Central memory CD8-positive, alpha-beta T cell (primary cell): ENCODE measurements at regions not wholly inside any gene's neighbourhood (a gene's known extent, or its start where the extent isn't known, plus 50 kb on each side); places are given as distances from the start of the nearest gene placed in this dataset.
"Not testable (repeated sequence)": the region's sequence is repeated elsewhere in the genome, so short reads cannot be mapped to it uniquely, and the experiment has no call there.

Experiments used
- ATAC-seq: fragments of 150-1000 bp; cut with Tn5 transposase; replicated peaks from 2 replicates; pipeline ENCODE4 v1.10.0; 2022; ENCODE audit warnings: mild to moderate bottlenecking, moderate FRiP score, moderate number of reproducible peaks; ENCODE audit not compliant: poor library complexity, severe bottlenecking; ENCODE audit errors: extremely low read depth
- DNase-seq, 2 donors: peaks; one replicate each; pipeline ENCODE4 v3.0.0; 2021; ENCODE audit warnings: low spot score in 2 of 2
- H3K27ac Mint-ChIP-seq: one replicate; pipeline ENCODE4 v1.8.0; 2022; ENCODE audit warnings: low read depth, mild to moderate bottlenecking, moderate library complexity, mixed read lengths
- H3K27me3 Mint-ChIP-seq: one replicate; pipeline ENCODE4 v1.8.0; 2022; ENCODE audit warnings: mixed read lengths
- H3K36me3 Mint-ChIP-seq: one replicate; pipeline ENCODE4 v1.8.0; 2022; ENCODE audit warnings: mild to moderate bottlenecking, moderate library complexity, mixed read lengths; ENCODE audit not compliant: insufficient read depth
- H3K4me1 Mint-ChIP-seq: one replicate; pipeline ENCODE4 v1.8.0; 2022; ENCODE audit warnings: mixed read lengths
- H3K4me3 Mint-ChIP-seq: one replicate; pipeline ENCODE4 v1.8.0; 2022; ENCODE audit warnings: mild to moderate bottlenecking, moderate library complexity, mixed read lengths
- H3K9me3 Mint-ChIP-seq: one replicate; pipeline ENCODE4 v1.8.0; 2022; ENCODE audit warnings: mixed read lengths

GRCh38 chr2:42995752-42996422 is 203.5 kb upstream of the HAAO start:
- Mint-ChIP-seq H3K4me1 (no peaks in the 10 kb centered on the region), H3K9me3 (no peaks in the 10 kb centered on the region), H3K4me3 (no peak overlapping the region), H3K36me3 (peaks cover 1% of the 10 kb centered on the region), H3K27ac (no peak overlapping the region), H3K27me3 (peaks cover under 1% of the 10 kb centered on the region)
- DNase-seq (no peak), ATAC-seq (no peak)

GRCh38 chr2:42989283-42990081 is 197.1 kb upstream of the HAAO start:
- not testable (repeated sequence) for H3K36me3 Mint-ChIP-seq, H3K9me3 Mint-ChIP-seq, H3K4me1 Mint-ChIP-seq, H3K27ac Mint-ChIP-seq, DNase-seq, ATAC-seq, H3K4me3 Mint-ChIP-seq, H3K27me3 Mint-ChIP-seq

GRCh38 chr2:42988055-42988454 is 195.7 kb upstream of the HAAO start:
- H3K27me3 Mint-ChIP-seq = peaks cover 16% of the 10 kb centered on the region
- not testable (repeated sequence) for H3K4me1 Mint-ChIP-seq, H3K9me3 Mint-ChIP-seq, DNase-seq, H3K36me3 Mint-ChIP-seq, H3K4me3 Mint-ChIP-seq, H3K27ac Mint-ChIP-seq, ATAC-seq

GRCh38 chr2:42987112-42987922 is 194.9 kb upstream of the HAAO start:
- Mint-ChIP-seq H3K36me3 (no peaks in the 10 kb centered on the region), H3K27me3 (peaks cover 16% of the 10 kb centered on the region), H3K4me1 (no peaks in the 10 kb centered on the region), H3K9me3 (no peaks in the 10 kb centered on the region), H3K27ac (no peak overlapping the region), H3K4me3 (no peak overlapping the region)
- ATAC-seq (no peak), DNase-seq (no peak)

- Mint-ChIP-seq H3K9me3 (no peaks in the 10 kb centered on the region), H3K4me3 (no peak overlapping the region), H3K27me3 (peaks cover 6% of the 10 kb centered on the region), H3K4me1 (no peaks in the 10 kb centered on the region), H3K27ac (no peak overlapping the region), H3K36me3 (no peaks in the 10 kb centered on the region)
- DNase-seq = no peak
- ATAC-seq = no peak
These were observed 192.2 kb upstream of the HAAO start for GRCh38 chr2:42984617-42985016.

GRCh38 chr2:42984081-42984480 is 191.7 kb upstream of the HAAO start:
- no peaks in the 10 kb centered on the region for H3K4me1 Mint-ChIP-seq
- ATAC-seq (no peak), DNase-seq (no peak)
- no peaks in the 10 kb centered on the region for H3K36me3 Mint-ChIP-seq
- H3K27me3 Mint-ChIP-seq = peaks cover 6% of the 10 kb centered on the region
- H3K9me3 Mint-ChIP-seq = no peaks in the 10 kb centered on the region
- H3K4me3 Mint-ChIP-seq = no peak overlapping the region
- no peak overlapping the region for H3K27ac Mint-ChIP-seq

- ATAC-seq (no peak), DNase-seq (no peak)
- H3K27me3 Mint-ChIP-seq = peaks cover 6% of the 10 kb centered on the region
- no peak overlapping the region for H3K27ac Mint-ChIP-seq
- peaks cover 2% of the 10 kb centered on the region for H3K36me3 Mint-ChIP-seq
- H3K9me3 Mint-ChIP-seq = no peaks in the 10 kb centered on the region
- no peak overlapping the region for H3K4me3 Mint-ChIP-seq
- peaks cover 5% of the 10 kb centered on the region for H3K4me1 Mint-ChIP-seq
These were observed 188.5 kb upstream of the HAAO start for GRCh38 chr2:42980764-42981416.

GRCh38 chr2:42979870-42980763 is 187.7 kb upstream of the HAAO start:
- peaks cover 6% of the 10 kb centered on the region for H3K27me3 Mint-ChIP-seq
- peaks cover 2% of the 10 kb centered on the region for H3K36me3 Mint-ChIP-seq
- H3K4me3 Mint-ChIP-seq = no peak overlapping the region
- peaks cover 5% of the 10 kb centered on the region for H3K4me1 Mint-ChIP-seq
- no peak overlapping the region for H3K27ac Mint-ChIP-seq
- ATAC-seq (no peak), DNase-seq (no peak)
- H3K9me3 Mint-ChIP-seq = no peaks in the 10 kb centered on the region

- H3K36me3 Mint-ChIP-seq = peaks cover 2% of the 10 kb centered on the region
- no peak overlapping the region for H3K4me3 Mint-ChIP-seq
- ATAC-seq = no peak
- H3K27me3 Mint-ChIP-seq = peaks cover 6% of the 10 kb centered on the region
- no peaks in the 10 kb centered on the region for H3K9me3 Mint-ChIP-seq
- H3K27ac Mint-ChIP-seq = no peak overlapping the region
- no peak for DNase-seq
- peaks cover 5% of the 10 kb centered on the region for H3K4me1 Mint-ChIP-seq
These were observed 187.1 kb upstream of the HAAO start for GRCh38 chr2:42979416-42979869.

- Mint-ChIP-seq H3K27me3 (peaks cover 6% of the 10 kb centered on the region), H3K27ac (no peak overlapping the region), H3K36me3 (peaks cover 2% of the 10 kb centered on the region), H3K4me3 (no peak overlapping the region), H3K9me3 (no peaks in the 10 kb centered on the region), H3K4me1 (peaks cover 5% of the 10 kb centered on the region)
- ATAC-seq (no peak), DNase-seq (no peak)
These were observed 186.6 kb upstream of the HAAO start for GRCh38 chr2:42978887-42979415.

- ATAC-seq (no peak), DNase-seq (no peak)
- peaks cover 2% of the 10 kb centered on the region for H3K27me3 Mint-ChIP-seq
- no peak overlapping the region for H3K27ac Mint-ChIP-seq
- H3K4me3 Mint-ChIP-seq = no peak overlapping the region
- H3K4me1 Mint-ChIP-seq = peaks cover 5% of the 10 kb centered on the region
- no peaks in the 10 kb centered on the region for H3K9me3 Mint-ChIP-seq
- H3K36me3 Mint-ChIP-seq = peaks cover 2% of the 10 kb centered on the region
These were observed 185.9 kb upstream of the HAAO start for GRCh38 chr2:42978175-42978886.
